GM20431 (cell line): ENCODE measurements at regions not wholly inside any gene's neighbourhood (a gene's known extent, or its start where the extent isn't known, plus 50 kb on each side); places are given as distances from the start of the nearest gene placed in this dataset.

Experiments
- in situ Hi-C: fragments of 300-500 bp; cut with MseI, MboI; formaldehyde crosslinking; loops from one replicate; pipeline ENCODE4 v1.15.0; 2020; ENCODE audit warnings: low sequenced_read_pairs; ENCODE audit not compliant: unreplicated experiment

DNA sequence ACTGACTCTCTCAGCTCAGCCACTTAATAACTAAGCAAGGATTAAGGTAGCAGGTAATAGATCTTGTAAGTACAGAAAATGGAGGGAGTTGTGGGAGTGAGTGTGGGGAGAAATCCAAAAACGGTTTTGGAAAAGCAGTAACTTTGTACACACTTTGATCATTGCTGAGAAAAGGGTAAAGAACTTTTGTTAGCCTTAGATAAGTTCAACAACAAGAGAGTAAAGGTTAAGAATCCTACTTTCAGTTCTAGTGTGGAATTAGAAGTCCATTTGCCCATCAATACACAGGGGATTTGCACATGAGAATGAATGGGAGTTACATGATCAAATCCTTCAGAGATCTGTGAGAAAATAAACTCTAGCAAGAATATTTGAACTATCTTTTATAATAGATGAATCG lies 528.7 kb downstream of the SOX2 start:
- in situ Hi-C loops: no loop called here

DNA sequence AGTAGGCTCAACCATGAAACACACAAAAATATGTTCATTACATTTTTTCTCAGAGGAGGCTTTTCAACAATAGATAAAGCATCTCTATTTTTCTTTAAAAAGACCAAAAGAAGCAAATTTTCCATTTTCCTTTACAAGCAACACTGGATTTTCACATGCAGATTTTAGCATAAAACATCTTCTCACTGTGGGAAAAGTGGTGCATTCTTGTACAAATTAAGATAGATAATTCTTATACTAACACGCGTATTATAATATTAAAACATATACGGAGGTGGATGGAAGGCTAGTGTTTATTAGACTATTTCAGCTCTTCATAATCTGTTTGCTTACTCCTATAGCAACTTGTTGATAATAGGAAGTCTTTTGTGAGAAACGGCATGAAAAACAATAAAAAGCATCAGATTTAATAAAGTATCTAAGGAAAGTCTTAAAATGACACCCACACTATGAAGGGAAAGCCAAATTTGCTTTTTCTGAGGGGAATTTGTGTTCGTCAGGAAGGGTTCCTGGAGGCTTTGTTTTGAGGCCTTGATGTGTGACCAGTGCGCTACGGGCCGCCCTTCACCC lies 529.6 kb downstream of the SOX2 start:
- in situ Hi-C loops: no loop called here

DNA sequence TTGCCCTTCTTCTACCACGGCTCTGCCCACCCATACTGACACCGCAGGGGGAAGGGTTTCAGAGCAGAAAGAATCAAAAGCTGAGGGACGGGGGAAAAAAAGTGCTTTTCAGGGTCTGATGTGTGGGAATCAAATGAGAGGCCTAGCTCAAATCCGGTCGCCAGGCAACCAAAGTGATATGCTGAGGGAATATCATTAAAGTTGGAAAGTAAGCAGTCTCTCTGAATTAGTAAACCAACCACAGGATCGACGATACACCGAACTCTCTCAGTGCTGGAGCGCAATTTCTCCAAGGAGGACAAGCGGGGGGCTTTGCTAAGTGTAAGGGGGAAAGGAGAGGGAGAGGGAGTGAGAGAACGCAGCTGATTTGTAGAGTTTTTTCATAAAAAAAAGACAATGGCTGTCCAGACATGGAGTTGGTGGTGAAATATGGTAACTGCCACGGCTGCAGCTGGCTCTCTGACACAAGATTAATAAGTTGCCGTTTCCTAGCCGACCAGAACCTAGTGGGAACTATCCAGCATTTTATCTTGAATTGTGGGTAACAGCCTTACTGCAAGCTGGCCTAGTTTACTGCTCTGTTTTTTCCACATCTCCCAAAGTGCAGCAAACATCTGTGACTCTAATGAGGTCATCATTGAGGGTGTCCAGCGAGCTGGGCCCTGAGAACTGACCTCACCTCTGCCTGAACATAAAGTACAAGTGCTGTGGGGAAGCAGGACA lies 530.2 kb downstream of the SOX2 start:
- in situ Hi-C loops: no loop called here

- in situ Hi-C loops: no loop called here
These were observed 530.8 kb downstream of the SOX2 start for GRCh38 chr3:182242489-182242942.

GRCh38 chr3:182243625-182244024 lies 531.9 kb downstream of the SOX2 start:
- in situ Hi-C loops: no loop called here

DNA sequence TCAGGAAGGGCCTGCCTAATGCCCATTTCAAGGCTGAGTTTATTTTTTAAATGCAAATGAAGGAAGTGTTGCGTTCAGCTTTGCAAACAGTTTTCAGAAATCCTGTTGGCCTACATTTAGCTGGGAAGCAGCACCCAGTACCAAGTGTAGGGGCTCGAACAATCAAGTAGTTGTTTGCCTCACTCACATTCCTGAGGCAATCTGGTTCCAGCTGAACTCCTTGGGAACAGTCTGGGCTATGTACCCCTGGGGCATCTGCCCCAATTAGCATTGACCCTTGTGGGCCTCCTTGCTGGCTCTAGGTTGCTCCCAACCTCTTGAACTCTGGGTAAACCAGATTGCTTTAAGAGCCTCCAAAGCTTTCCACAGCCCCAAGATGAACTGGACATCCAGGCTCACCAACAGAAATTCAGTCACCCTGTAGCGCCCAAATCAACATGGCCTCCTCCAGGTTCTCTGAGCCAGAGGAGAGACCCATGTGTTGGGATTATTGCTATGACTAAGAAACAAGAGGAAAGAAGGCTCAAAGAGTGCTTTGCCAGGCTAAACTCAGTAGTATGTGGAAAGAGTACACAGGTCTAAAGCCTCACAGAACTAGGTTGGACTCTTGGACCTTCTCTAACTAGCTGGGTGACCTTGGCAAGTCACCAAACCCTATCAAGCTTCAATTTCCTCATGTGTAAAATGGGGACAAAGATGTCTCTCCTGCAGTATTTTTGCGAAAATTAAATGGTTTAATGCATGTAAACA lies 532.7 kb downstream of the SOX2 start:
- in situ Hi-C loops: no loop called here

DNA sequence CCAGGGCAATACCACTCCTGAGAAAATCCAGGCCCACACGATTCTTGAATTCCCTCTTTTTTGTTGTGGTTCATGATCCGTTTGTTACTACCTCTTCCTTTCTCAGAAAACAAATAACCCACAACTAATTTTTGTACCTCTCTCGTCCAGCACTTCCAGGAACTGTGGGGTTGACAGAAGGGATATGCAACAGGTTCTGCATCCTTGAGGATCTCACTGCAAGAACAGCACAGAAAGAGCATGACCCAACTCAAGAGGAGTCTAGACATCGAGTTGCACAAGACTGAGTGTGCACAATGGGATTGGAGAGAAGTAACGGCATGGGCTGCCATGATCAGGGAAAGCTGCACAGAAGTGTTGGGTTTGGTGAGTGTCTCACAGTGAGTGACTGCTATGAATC lies 533.3 kb downstream of the SOX2 start:
- in situ Hi-C loops: no loop called here

- in situ Hi-C loops: no loop called here
These were observed 535.1 kb downstream of the SOX2 start for GRCh38 chr3:182246870-182247269.

DNA sequence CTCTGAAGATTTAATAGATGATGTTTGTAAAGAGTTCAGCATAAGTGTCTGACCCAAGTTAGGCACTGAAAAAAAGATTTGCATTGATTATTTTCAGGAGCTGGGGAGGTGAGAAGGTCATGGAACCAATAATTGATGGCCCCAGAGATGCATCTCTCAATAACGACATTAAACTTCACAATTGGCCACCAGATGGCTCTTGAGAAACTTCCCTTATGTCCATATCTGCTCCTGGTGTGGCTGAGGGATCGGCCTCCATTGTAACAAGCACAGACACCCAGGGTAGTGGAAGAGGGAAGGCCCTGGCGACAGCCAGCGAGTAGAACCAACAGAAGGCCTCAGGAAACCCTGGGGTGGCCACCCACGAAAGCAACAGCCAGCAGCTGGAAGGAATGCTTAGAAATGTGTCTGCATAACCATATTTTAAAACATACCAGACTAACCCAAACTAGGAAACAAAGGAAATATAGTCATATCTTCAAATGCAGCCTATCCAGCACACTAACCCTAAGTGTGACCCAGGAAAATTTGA lies 536.7 kb downstream of the SOX2 start:
- in situ Hi-C loops: no loop called here

DNA sequence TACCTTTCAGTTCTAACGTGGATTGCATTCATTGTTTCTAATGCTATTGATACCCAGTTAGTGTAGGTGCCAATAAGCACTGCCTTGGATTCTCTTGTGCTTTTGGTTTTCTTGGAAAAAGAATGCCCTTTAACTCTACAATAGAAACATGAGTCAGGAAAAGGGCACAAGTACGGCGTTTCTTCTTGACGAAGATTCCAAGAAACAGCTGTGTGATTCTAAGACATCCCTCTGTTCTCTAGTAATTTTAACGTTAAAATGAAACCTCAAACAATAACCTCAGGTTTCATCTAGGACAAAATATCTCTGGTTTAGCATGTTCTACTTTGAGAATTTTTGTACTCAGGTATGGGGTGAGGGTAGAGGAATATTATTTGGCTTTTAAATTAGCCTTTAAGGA lies 540.5 kb upstream of the ATP11B start:
- in situ Hi-C loops: loop anchor here (25.0 kb wide), 1 partner anchor 541 kb away; the partner anchor contains the start of gene SOX2

DNA sequence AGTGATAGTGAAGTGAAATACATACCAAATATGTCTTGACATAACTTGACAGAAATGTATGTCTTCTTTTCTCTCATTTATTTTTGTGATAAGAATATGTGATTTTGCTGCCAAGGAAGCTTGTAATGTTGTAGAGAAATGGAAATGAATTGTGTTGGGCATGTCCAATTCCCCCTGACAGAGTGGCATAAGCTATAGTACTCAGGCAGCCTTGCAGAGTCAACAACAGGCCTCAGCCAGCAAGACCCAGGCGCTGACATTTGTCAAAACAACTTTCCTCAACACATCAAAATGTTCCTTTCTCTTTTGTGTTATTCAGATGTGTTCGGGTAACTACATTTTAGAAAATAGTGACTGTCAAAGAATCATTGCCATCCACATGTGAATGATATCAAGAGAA lies 538.1 kb upstream of the ATP11B start:
- in situ Hi-C loops: loop anchor here (25.0 kb wide), 1 partner anchor 543 kb away; the partner anchor contains the start of gene SOX2

- in situ Hi-C loops: loop anchor here (25.0 kb wide), 1 partner anchor 545 kb away; the partner anchor contains the start of gene SOX2
These were observed 535.9 kb upstream of the ATP11B start for GRCh38 chr3:182257361-182257760.

DNA sequence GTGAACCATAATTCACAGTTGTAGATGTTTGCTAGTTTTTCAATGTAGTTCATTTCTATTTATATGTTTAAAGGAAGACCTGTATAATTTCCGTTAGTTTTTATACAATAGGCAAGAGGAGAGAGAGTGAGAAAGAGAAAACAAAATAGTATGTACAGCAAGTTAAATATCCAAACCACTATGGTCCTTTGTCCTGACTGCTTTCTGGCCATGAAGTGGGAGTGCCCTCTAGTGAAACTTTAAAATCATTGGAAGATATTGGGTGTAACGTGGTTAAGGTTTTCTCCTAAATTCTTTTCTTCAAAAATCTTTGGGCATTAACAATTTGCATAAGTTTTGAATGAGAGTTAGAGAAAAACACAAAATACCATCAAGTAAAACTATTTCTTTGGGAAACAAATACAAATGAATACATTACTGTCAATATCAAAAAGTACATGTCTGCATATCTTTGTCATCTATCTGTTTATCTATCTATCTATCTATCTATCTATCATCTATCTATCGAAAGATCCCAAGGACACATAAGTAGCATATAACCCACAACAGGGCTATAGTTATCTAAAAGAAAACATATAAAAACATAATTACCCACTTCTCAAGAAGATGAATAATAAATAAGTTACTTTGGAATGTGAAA lies 534.6 kb upstream of the ATP11B start:
- in situ Hi-C loops: loop anchor here (25.0 kb wide), 1 partner anchor 546 kb away; the partner anchor contains the start of gene SOX2

DNA sequence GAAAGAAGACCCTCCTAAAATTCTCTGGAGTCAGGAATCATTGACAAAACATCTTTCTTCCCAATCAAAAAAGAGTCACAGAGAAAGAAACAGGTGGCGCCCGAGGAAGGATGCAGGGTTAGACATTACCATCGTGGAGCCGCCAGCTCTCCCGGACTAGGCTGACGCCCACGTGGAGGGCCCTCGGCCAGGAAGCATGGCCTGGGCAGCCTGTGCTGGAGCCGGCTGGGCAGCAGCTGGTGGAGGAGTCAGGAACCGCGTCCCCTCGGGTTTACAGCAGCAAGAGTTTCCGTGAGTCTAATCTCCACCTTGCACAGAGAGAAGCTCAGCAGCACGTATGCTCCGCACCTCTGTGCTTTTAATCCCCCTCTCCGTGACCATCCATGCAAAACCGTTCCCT lies 533.7 kb upstream of the ATP11B start:
- in situ Hi-C loops: loop anchor here (25.0 kb wide), 1 partner anchor 547 kb away; the partner anchor contains the start of gene SOX2

GRCh38 chr3:182261041-182261440 lies 532.3 kb upstream of the ATP11B start:
- in situ Hi-C loops: loop anchor here (25.0 kb wide), 1 partner anchor 549 kb away; the partner anchor contains the start of gene SOX2

DNA sequence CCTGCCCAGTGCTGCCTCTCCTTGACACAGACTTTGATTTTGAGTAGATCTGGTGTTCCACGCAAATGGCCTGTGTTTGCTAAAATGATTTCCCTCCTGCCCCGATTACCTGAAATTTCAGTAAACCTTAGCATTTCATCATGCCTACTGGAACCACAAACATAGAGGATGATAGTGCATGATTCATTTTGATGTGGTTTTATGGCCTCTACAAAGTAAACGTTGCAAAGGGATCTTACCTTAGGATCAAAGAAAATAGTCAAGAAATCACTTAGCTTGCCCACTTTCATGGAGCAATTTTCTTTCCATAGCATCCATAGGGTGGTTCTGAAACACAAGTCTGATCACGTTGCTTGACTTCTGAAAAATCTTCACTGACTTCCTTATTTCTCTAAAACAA lies 524.6 kb upstream of the ATP11B start:
- in situ Hi-C loops: loop anchor here (25.0 kb wide), 1 partner anchor 556 kb away; the partner anchor contains the start of gene SOX2

GRCh38 chr3:182276512-182276911 lies 516.8 kb upstream of the ATP11B start:
- in situ Hi-C loops: no loop called here

DNA sequence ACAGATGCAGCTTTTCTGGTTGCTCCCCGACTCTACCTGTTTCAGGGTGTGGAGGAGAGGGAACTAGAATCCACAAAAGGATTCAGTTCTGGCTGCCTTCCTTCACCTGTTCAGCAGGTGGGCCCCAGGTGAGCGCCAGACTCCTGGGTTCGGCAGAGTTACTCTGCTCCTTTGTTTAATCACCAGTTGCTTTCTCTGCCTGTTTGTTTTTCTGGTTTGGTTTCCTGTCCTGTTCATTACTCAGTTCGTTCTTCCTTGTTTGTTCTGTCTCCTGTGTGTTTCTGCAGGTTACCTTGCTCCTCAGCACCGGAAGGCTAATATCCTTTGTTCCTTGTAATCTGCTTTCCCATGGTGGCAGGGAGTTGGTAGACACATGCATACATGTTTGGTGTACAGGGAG lies 508.5 kb upstream of the ATP11B start:
- in situ Hi-C loops: no loop called here

DNA sequence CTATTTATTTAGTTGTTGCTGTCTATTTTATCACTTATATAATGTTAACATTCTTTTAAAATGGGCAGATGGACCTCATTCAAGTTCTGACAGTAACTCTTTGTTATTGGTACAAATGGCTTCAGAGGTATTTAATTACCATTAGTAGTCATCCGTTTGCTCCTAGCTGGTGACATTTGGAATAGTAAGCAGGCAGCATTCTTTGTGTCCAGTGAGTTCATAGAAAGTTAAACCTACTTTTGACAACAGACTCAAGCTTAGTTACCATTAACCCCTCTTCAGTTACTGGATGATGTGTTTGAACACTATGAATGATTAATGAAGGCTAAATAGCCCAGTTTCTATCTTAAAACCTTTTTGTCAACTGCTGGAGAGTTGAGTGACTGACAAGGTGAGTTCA lies 500.7 kb upstream of the ATP11B start:
- in situ Hi-C loops: no loop called here

DNA sequence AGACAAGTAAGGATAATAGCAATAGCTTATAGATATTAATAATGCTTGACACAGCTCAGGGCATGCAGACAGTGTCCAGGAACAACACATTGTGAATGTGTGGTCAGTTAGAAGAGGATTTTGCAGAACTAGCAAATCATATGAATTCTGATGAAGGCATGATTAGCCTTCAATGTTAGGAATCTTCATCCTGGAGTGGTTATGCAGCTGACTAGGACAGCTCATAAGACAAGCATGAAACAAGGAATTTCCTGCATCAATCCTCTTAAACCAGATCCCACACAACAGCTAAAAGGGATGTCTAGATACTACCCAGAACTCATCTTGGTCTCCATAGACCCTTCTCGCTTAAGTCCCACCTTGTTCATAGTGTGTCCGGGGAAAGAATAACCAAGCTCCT lies 499.0 kb upstream of the ATP11B start:
- in situ Hi-C loops: no loop called here
